Choroid plexus epithelial cell (primary cell): ENCODE measurements at regions not wholly inside any gene's neighbourhood (a gene's known extent, or its start where the extent isn't known, plus 50 kb on each side); places are given as distances from the start of the nearest gene placed in this dataset.
A peak's percentile ranks its signal among the peaks of the same experiment; 100 is the strongest.

Experiments
- DNase-seq: peaks from one replicate; pipeline ENCODE4 v3.0.0-alpha.2; 2010; ENCODE audit warnings: low read depth
- H3K4me3 ChIP-seq: 2 replicates; pipeline ENCODE4 v1.5.1; 2011; ENCODE audit warnings: low read depth, mild to moderate bottlenecking, control low read depth, low read length, moderate library complexity
- CTCF ChIP-seq: conservative IDR thresholded peaks from 2 replicates; pipeline ENCODE4 v1.5.1; 2011; ENCODE audit warnings: low read depth, mild to moderate bottlenecking, control low read depth, inconsistent platforms, low read length, moderate library complexity

- no peak for DNase-seq
- no peak for TF ChIP-seq CTCF
- H3K4me3 ChIP-seq, result no peak overlapping the region
Observed at GRCh38 chr3:30343861-30344260, 262.5 kb upstream of the TGFBR2 start.

GRCh38 chr3:30344288-30344687 is 262.1 kb upstream of the TGFBR2 start:
- H3K4me3 ChIP-seq, result no peak overlapping the region
- no peak for DNase-seq
- no peak for TF ChIP-seq CTCF

GRCh38 chr3:30346933-30347320 is 259.5 kb upstream of the TGFBR2 start:
- no peak for DNase-seq
- TF ChIP-seq CTCF, result no peak
- H3K4me3 ChIP-seq, result no peak overlapping the region

GRCh38 chr3:30347679-30348216 is 258.7 kb upstream of the TGFBR2 start:
- H3K4me3 ChIP-seq, result no peak overlapping the region
- DNase-seq, result peak; percentile 65

GRCh38 chr3:30349507-30349906 is 256.9 kb upstream of the TGFBR2 start:
- no peak for DNase-seq
- no peak overlapping the region for H3K4me3 ChIP-seq
- TF ChIP-seq CTCF, result no peak

More at GRCh38 chr3:30347679-30348216, 258.7 kb upstream of the TGFBR2 start:
- no peak for TF ChIP-seq CTCF

- DNase-seq, result no peak
- no peak overlapping the region for H3K4me3 ChIP-seq
- no peak for TF ChIP-seq CTCF
Observed at GRCh38 chr3:30350011-30350410, 256.4 kb upstream of the TGFBR2 start.

GRCh38 chr3:30350901-30351300 is 255.5 kb upstream of the TGFBR2 start:
- DNase-seq, result no peak
- no peak for TF ChIP-seq CTCF
- H3K4me3 ChIP-seq, result no peak overlapping the region
